Fibroblast of skin of abdomen (primary cell): ENCODE measurements at regions not wholly inside any gene's neighbourhood (a gene's known extent, or its start where the extent isn't known, plus 50 kb on each side); places are given as distances from the start of the nearest gene placed in this dataset.

Experiments used
- DNase-seq: peaks from one replicate; pipeline ENCODE4 v3.0.0-alpha.2; 2013

- no peak for DNase-seq
Observed at GRCh38 chr13:42658019-42658418, 84.1 kb downstream of the TNFSF11 start.

- peak; percentile 34 for DNase-seq
Observed at GRCh38 chr13:42660333-42660965, 86.5 kb downstream of the TNFSF11 start.

GRCh38 chr13:42667638-42668037, 93.7 kb downstream of the TNFSF11 start:
- DNase-seq, result no peak

- no peak for DNase-seq
Observed at GRCh38 chr13:42671502-42671901, 97.5 kb downstream of the TNFSF11 start.

- no peak for DNase-seq
Observed at GRCh38 chr13:42673677-42674076, 99.7 kb downstream of the TNFSF11 start.

- no peak for DNase-seq
Observed at GRCh38 chr13:42680748-42681147, 100.6 kb upstream of the FAM216B start.

- no peak for DNase-seq
Observed at GRCh38 chr13:42681326-42682100, 99.9 kb upstream of the FAM216B start.

GRCh38 chr13:42684226-42684625, 97.2 kb upstream of the FAM216B start:
- DNase-seq, result no peak

- no peak for DNase-seq
Observed at GRCh38 chr13:42685751-42686150, 95.6 kb upstream of the FAM216B start.

- DNase-seq, result no peak
Observed at GRCh38 chr13:42686165-42686564, 95.2 kb upstream of the FAM216B start.

- peak; percentile 29 for DNase-seq
Observed at GRCh38 chr13:42688821-42689220, 92.6 kb upstream of the FAM216B start.

GRCh38 chr13:42696191-42696590, 85.2 kb upstream of the FAM216B start:
- peak; percentile 79 for DNase-seq

- DNase-seq, result no peak
Observed at GRCh38 chr13:42699912-42700311, 81.5 kb upstream of the FAM216B start.

GRCh38 chr13:42702716-42703115, 78.7 kb upstream of the FAM216B start:
- no peak for DNase-seq

- no peak for DNase-seq
Observed at GRCh38 chr13:42703740-42704139, 77.6 kb upstream of the FAM216B start.

- no peak for DNase-seq
Observed at GRCh38 chr13:42706286-42706685, 75.1 kb upstream of the FAM216B start.

GRCh38 chr13:42707048-42707447, 74.3 kb upstream of the FAM216B start:
- DNase-seq, result peak; percentile 31

GRCh38 chr13:42707586-42707985, 73.8 kb upstream of the FAM216B start:
- DNase-seq, result peak; percentile 79

- no peak for DNase-seq
Observed at GRCh38 chr13:42708391-42708790, 73.0 kb upstream of the FAM216B start.

GRCh38 chr13:42709276-42709675, 72.1 kb upstream of the FAM216B start:
- no peak for DNase-seq

GRCh38 chr13:42715909-42716308, 65.5 kb upstream of the FAM216B start:
- no peak for DNase-seq

- no peak for DNase-seq
Observed at GRCh38 chr13:42717176-42717575, 64.2 kb upstream of the FAM216B start.

GRCh38 chr13:42720113-42720857, 61.1 kb upstream of the FAM216B start:
- peak; percentile 98 for DNase-seq

- no peak for DNase-seq
Observed at GRCh38 chr13:42720858-42721219, 60.5 kb upstream of the FAM216B start.
